Liver (tissue), 3 donors: ENCODE measurements at regions not wholly inside any gene's neighbourhood (a gene's known extent, or its start where the extent isn't known, plus 50 kb on each side); places are given as distances from the start of the nearest gene placed in this dataset.

Experiments
- EGR1 ChIP-seq, 2 donors: IDR thresholded peaks; 2 replicates each; pipeline ENCODE4 v1.6.1; 2016 to 2018; ENCODE audit warnings: antibody characterized with exemption in 2 of 2, low read depth in 2 of 2
- MAX ChIP-seq: IDR thresholded peaks from 2 replicates; pipeline ENCODE4 v1.6.1; 2016; ENCODE audit warnings: antibody characterized with exemption
- NR2F2 ChIP-seq: IDR thresholded peaks from 2 replicates; pipeline ENCODE4 v1.6.1; 2016; ENCODE audit warnings: antibody characterized with exemption
- RAD21 ChIP-seq, 2 donors: IDR thresholded peaks; 2 replicates each; pipeline ENCODE4 v1.6.1; 2016; ENCODE audit warnings: antibody characterized with exemption in 2 of 2, mild to moderate bottlenecking in 2 of 2
- YY1 ChIP-seq: IDR thresholded peaks from 2 replicates; pipeline ENCODE4 v1.6.1; 2016; ENCODE audit warnings: antibody characterized with exemption, mild to moderate bottlenecking
- TF ChIP-seq, protein P1 (sequence below): fragments of 150-350 bp; IDR thresholded peaks from 2 replicates; pipeline ENCODE4 v1.5.1; 2017; ENCODE audit warnings: improper control_type of control experiment, low read depth, low read length; ENCODE audit not compliant: missing input control
- donor health status: healthy.
- donor health status: healthy.

DNA sequence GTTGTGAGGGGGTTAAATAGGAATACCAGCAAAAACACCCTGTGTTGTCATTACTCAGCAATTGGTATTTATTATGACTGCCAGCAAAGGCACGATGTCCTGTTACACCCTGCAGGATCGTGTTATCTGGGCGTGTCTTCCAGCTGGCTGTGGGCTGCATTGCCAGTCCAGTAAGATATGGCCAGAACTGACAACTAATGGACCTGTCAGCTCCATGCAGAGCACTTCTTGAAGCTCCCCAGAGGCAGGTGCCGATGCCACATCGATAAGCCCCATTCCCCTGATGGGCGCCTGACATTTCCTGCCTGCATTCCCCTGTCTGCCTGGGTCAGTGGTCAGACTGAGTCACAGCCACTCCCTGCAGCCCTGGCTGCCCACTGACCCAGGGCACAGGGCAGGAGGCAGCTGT, 79.7 kb upstream of the RASGRF1 start:
- TF ChIP-seq, protein P1, sequence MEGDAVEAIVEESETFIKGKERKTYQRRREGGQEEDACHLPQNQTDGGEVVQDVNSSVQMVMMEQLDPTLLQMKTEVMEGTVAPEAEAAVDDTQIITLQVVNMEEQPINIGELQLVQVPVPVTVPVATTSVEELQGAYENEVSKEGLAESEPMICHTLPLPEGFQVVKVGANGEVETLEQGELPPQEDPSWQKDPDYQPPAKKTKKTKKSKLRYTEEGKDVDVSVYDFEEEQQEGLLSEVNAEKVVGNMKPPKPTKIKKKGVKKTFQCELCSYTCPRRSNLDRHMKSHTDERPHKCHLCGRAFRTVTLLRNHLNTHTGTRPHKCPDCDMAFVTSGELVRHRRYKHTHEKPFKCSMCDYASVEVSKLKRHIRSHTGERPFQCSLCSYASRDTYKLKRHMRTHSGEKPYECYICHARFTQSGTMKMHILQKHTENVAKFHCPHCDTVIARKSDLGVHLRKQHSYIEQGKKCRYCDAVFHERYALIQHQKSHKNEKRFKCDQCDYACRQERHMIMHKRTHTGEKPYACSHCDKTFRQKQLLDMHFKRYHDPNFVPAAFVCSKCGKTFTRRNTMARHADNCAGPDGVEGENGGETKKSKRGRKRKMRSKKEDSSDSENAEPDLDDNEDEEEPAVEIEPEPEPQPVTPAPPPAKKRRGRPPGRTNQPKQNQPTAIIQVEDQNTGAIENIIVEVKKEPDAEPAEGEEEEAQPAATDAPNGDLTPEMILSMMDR, result no peak
- TF ChIP-seq EGR1 (IDR thresholded peaks at IDR 0.05; ENCODE audit: low read depth in 2 of 2) (no peak), YY1 (no peak), NR2F2 (no peak), MAX (no peak), RAD21 (IDR thresholded peaks at IDR 0.05) (no peak)
